H9 (cell line): ENCODE measurements at regions not wholly inside any gene's neighbourhood (a gene's known extent, or its start where the extent isn't known, plus 50 kb on each side); places are given as distances from the start of the nearest gene placed in this dataset.

Source experiments
- DNase-seq: peaks from one replicate; pipeline ENCODE4 v3.0.0-alpha.2; 2017
- H2AFZ ChIP-seq: one replicate; pipeline ENCODE4 v1.6.1; 2013; ENCODE audit warnings: mild to moderate bottlenecking, low read length, control low read depth, moderate library complexity
- H2AK5ac ChIP-seq: 2 replicates; pipeline ENCODE4 v1.6.1; 2013; ENCODE audit warnings: low read length, control low read depth, mixed read lengths; ENCODE audit not compliant: insufficient read length
- H2BK120ac ChIP-seq: one replicate; pipeline ENCODE4 v1.6.1; 2013; ENCODE audit warnings: low read depth, mild to moderate bottlenecking, low read length, control low read depth, inconsistent platforms; ENCODE audit not compliant: poor library complexity, severe bottlenecking
- H2BK12ac ChIP-seq: 2 replicates; pipeline ENCODE4 v1.6.1; 2013; ENCODE audit warnings: low read length, control low read depth, mixed read lengths, low read depth; ENCODE audit not compliant: insufficient read length
- H2BK15ac ChIP-seq: 2 replicates; pipeline ENCODE4 v1.6.1; 2013; ENCODE audit warnings: low read depth, low read length, control low read depth
- H2BK20ac ChIP-seq: one replicate; pipeline ENCODE4 v1.6.1; 2013; ENCODE audit warnings: low read depth, mild to moderate bottlenecking, low read length, control low read depth, inconsistent platforms; ENCODE audit not compliant: poor library complexity, severe bottlenecking
- H2BK5ac ChIP-seq: 2 replicates; pipeline ENCODE4 v1.6.1; 2013; ENCODE audit warnings: low read length, control low read depth, mixed read lengths; ENCODE audit not compliant: insufficient read length
- H3K14ac ChIP-seq: 2 replicates; pipeline ENCODE4 v1.6.1; 2013; ENCODE audit warnings: low read length, control low read depth; ENCODE audit not compliant: insufficient read depth
- H3K18ac ChIP-seq: 2 replicates; pipeline ENCODE4 v1.6.1; 2013; ENCODE audit warnings: low read depth, mild to moderate bottlenecking, mixed read lengths, low read length, control low read depth; ENCODE audit not compliant: insufficient read length
- H3K23ac ChIP-seq: 2 replicates; pipeline ENCODE4 v1.6.1; 2013; ENCODE audit warnings: low read length, control low read depth, mixed read lengths, low read depth; ENCODE audit not compliant: insufficient read length
- H3K23me2 ChIP-seq: 2 replicates; pipeline ENCODE4 v1.6.1; 2013; ENCODE audit warnings: low read depth, mild to moderate bottlenecking, mixed read lengths, low read length, control low read depth; ENCODE audit not compliant: insufficient read length, poor library complexity, severe bottlenecking
- H3K27ac ChIP-seq: 2 replicates; pipeline ENCODE4 v1.5.1; 2013; ENCODE audit warnings: low read length, control low read depth, mixed read lengths, low read depth; ENCODE audit not compliant: insufficient read length
- H3K27me3 ChIP-seq: 2 replicates; pipeline ENCODE4 v1.6.1; 2013; ENCODE audit warnings: low read length, control low read depth, inconsistent platforms; ENCODE audit not compliant: insufficient read depth
- H3K4ac ChIP-seq: 2 replicates; pipeline ENCODE4 v1.6.1; 2013; ENCODE audit warnings: low read depth, mild to moderate bottlenecking, control low read depth, inconsistent platforms, low read length, moderate library complexity
- H3K4me1 ChIP-seq: 2 replicates; pipeline ENCODE4 v1.6.1; 2013; ENCODE audit warnings: low read length, control low read depth, inconsistent platforms; ENCODE audit not compliant: insufficient read depth
- H3K4me2 ChIP-seq: 2 replicates; pipeline ENCODE4 v1.6.1; 2013; ENCODE audit warnings: low read length, control low read depth, mixed read lengths; ENCODE audit not compliant: insufficient read length, insufficient read depth
- H3K56ac ChIP-seq: 2 replicates; pipeline ENCODE4 v1.6.1; 2013; ENCODE audit warnings: low read depth, mild to moderate bottlenecking, mixed read lengths, low read length, control low read depth; ENCODE audit not compliant: insufficient read length
- H3K79me1 ChIP-seq: 2 replicates; pipeline ENCODE4 v1.6.1; 2013; ENCODE audit warnings: low read depth, mild to moderate bottlenecking, moderate library complexity, low read length, control low read depth, inconsistent platforms; ENCODE audit not compliant: insufficient read depth, poor library complexity, severe bottlenecking
- H3K79me2 ChIP-seq: 2 replicates; pipeline ENCODE4 v1.6.1; 2013; ENCODE audit warnings: low read length, control low read depth, inconsistent platforms; ENCODE audit not compliant: insufficient read depth
- H3K9ac ChIP-seq: 2 replicates; pipeline ENCODE4 v1.6.1; 2013; ENCODE audit warnings: low read length, control low read depth, mixed read lengths; ENCODE audit not compliant: insufficient read length; ENCODE audit errors: extremely low read depth
- H3K9me3 ChIP-seq: one replicate; pipeline ENCODE4 v1.6.1; 2013; ENCODE audit warnings: low read depth, low read length, inconsistent platforms; ENCODE audit not compliant: control insufficient read depth
- H3T11ph ChIP-seq: one replicate; pipeline ENCODE4 v1.6.1; 2013; ENCODE audit warnings: mild to moderate bottlenecking, low read length, control low read depth, inconsistent platforms
- H4K20me1 ChIP-seq: one replicate; pipeline ENCODE4 v1.6.1; 2013; ENCODE audit not compliant: control insufficient read depth, insufficient read length, insufficient read depth
- H4K5ac ChIP-seq: 2 replicates; pipeline ENCODE4 v1.6.1; 2013; ENCODE audit warnings: low read depth, mild to moderate bottlenecking, mixed read lengths, low read length, control low read depth; ENCODE audit not compliant: insufficient read length
- H4K8ac ChIP-seq: replicated peaks from 2 replicates; pipeline ENCODE4 v1.6.1; 2013; ENCODE audit warnings: low read length, control low read depth, mixed read lengths, low read depth; ENCODE audit not compliant: insufficient read length
- H4K91ac ChIP-seq: 2 replicates; pipeline ENCODE4 v1.6.1; 2013; ENCODE audit warnings: low read depth, mild to moderate bottlenecking, moderate library complexity, mixed read lengths, low read length, control low read depth; ENCODE audit not compliant: insufficient read length
- H3K27ac Mint-ChIP-seq, 3 experiments: 2 replicates in 2 of 3; 3 replicates in 1 of 3; pipeline ENCODE4 v1.8.0; 2020 to 2021; ENCODE audit warnings: mixed read lengths in 3 of 3, mild to moderate bottlenecking in 1 of 3, moderate library complexity in 1 of 3
- H3K27me3 Mint-ChIP-seq: 2 replicates; pipeline ENCODE4 v1.8.0; 2021; ENCODE audit warnings: low read depth, mild to moderate bottlenecking, moderate library complexity, mixed read lengths
- H3K36me3 Mint-ChIP-seq, 3 experiments: 2 replicates in 2 of 3; 3 replicates in 1 of 3; pipeline ENCODE4 v1.8.0; 2020 to 2021; ENCODE audit warnings: low read depth in 3 of 3, mixed read lengths in 3 of 3; ENCODE audit not compliant: insufficient read depth in 1 of 3
- H3K4me1 Mint-ChIP-seq, 2 experiments: 2 replicates each; pipeline ENCODE4 v1.8.0; 2020; ENCODE audit warnings: mixed read lengths in 2 of 2
- H3K4me3 Mint-ChIP-seq, 2 experiments: 2 replicates in 1 of 2; 3 replicates in 1 of 2; pipeline ENCODE4 v1.8.0; 2020 to 2021; ENCODE audit warnings: mild to moderate bottlenecking in 2 of 2, mixed read lengths in 2 of 2, moderate library complexity in 1 of 2
- H3K9me3 Mint-ChIP-seq, 2 experiments: 2 replicates in 1 of 2; 3 replicates in 1 of 2; pipeline ENCODE4 v1.8.0; 2020; ENCODE audit warnings: mild to moderate bottlenecking in 2 of 2, mixed read lengths in 2 of 2, moderate library complexity in 1 of 2
- CTCF ChIP-seq: fragments of 200-600 bp; sonication (generic); conservative IDR thresholded peaks from 3 replicates; pipeline ENCODE4 v1.8.0; 2021; ENCODE audit warnings: antibody characterized with exemption, mild to moderate bottlenecking

- no peaks in the 10 kb centered on the region for H3K27me3 Mint-ChIP-seq
- Histone ChIP-seq H2AK5ac (no peak overlapping the region), H4K91ac (no peak overlapping the region), H2BK5ac (no peak overlapping the region), H2BK20ac (no peak overlapping the region), H3K4me1 (peaks cover 3% of the 10 kb centered on the region), H3K23ac (no peak overlapping the region), H3K79me1 (no peaks in the 10 kb centered on the region), H2BK12ac (no peak overlapping the region), H2BK15ac (no peak overlapping the region), H2AFZ (no peak overlapping the region), H3K14ac (no peak overlapping the region), H3K56ac (no peak overlapping the region), H3K4ac (no peak overlapping the region), H3K9me3 (no peaks in the 10 kb centered on the region), H4K20me1 (no peaks in the 10 kb centered on the region), H3K79me2 (no peaks in the 10 kb centered on the region), H4K8ac (no peak overlapping the region), H3K23me2 (no peaks in the 10 kb centered on the region), H3K18ac (no peak overlapping the region), H3K27me3 (no peaks in the 10 kb centered on the region), H4K5ac (no peak overlapping the region), H3K9ac (no peak overlapping the region), H2BK120ac (no peak overlapping the region), H3T11ph (no peak overlapping the region), H3K27ac (no peak overlapping the region), H3K4me2 (no peak overlapping the region)
- TF ChIP-seq CTCF: no peak
- H3K36me3 Mint-ChIP-seq: peaks cover 0 to 4% (median 0%) of the 10 kb centered on the region in 3 experiments; a peak in 3 of 7 replicates
- no peak overlapping the region for H3K4me3 Mint-ChIP-seq
- H3K4me1 Mint-ChIP-seq: peaks cover 50 to 71% of the 10 kb centered on the region in 2 experiments
- no peaks in the 10 kb centered on the region; a peak in 1 of 5 replicates for H3K9me3 Mint-ChIP-seq
- no peak for DNase-seq
- peak overlapping the region; percentile 22 to 98 (median 84) for H3K27ac Mint-ChIP-seq
These were observed 124.2 kb upstream of the TRPM3 start for GRCh38 chr9:71245651-71246050.
